ENCODE measurements at regions not wholly inside any gene's neighbourhood (a gene's known extent, or its start where the extent isn't known, plus 50 kb on each side); places are given as distances from the start of the nearest gene placed in this dataset.
"Not testable (repeated sequence)": the region's sequence is repeated elsewhere in the genome, so short reads cannot be mapped to it uniquely, and the experiment has no call there.

- no peak for DNase-seq
Observed at GRCh38 chr6:1445650-1446330, 56.4 kb downstream of the FOXF2 start.

GRCh38 chr6:1449896-1450295 is 60.5 kb downstream of the FOXF2 start:
- DNase-seq = no peak

DNA sequence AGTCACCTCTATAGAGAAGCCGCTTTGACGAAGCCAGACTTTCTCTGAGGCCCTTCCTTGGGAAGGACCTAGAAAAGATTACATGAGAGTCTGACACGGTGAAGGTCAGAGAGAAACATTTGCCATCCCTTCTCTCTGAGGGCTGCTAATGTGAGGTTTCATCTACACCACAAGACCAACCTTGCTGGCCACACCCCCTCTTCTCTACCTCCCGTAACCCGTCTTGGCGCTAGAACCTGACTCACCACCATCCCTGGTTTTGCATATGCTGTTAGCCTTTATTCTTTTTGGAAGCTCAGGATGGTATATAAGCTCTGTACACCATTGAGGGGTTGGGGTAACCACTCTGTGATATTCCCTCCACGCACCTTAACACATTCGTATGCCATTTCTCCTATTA is 63.6 kb downstream of the FOXF2 start:
- DNase-seq = no peak

DNA sequence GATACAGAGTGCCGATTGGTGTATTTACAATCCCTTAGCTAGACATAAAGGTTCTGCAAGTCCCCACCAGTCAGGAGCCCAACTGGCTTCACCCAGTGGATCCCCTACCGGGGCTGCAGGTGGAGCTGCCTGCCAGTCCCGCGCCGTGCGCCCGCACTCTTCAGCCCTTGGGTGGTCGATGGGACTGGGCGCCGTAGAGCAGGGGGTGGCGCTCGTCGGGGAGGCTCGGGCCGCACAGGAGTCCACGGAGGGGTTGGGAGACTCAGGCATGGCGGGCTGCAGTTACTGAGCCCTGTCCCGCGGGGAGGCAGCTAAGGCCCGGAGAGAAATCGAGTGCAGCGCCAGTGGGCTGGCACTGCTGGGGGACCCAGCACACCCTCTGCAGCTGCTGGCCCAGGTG is 67.4 kb downstream of the FOXF2 start:
- not testable (repeated sequence) for DNase-seq

GRCh38 chr6:1461207-1461606 is 71.8 kb downstream of the FOXF2 start:
- no peak for DNase-seq

- DNase-seq = no peak
Observed at GRCh38 chr6:1461736-1462135, 72.4 kb downstream of the FOXF2 start.

DNA sequence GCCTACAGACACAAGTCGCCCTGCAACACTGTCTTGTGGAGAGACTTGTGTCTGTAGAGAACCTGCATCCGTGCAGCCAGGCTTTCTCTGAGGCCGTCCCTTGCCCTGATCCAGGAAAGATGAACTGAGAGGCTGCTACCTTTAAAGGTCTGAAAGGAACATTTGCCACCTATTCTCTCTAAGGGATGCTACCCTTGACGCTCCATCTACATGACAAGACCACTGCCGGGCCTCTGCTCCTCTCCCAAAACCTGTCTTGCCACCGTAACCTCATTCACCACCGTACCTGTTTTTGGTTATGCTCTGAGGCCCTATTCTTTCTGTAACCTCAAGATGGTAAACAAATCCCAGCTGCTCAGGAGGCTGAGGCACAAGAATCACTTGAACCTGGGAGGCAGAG is 73.9 kb downstream of the FOXF2 start:
- no peak for DNase-seq

DNA sequence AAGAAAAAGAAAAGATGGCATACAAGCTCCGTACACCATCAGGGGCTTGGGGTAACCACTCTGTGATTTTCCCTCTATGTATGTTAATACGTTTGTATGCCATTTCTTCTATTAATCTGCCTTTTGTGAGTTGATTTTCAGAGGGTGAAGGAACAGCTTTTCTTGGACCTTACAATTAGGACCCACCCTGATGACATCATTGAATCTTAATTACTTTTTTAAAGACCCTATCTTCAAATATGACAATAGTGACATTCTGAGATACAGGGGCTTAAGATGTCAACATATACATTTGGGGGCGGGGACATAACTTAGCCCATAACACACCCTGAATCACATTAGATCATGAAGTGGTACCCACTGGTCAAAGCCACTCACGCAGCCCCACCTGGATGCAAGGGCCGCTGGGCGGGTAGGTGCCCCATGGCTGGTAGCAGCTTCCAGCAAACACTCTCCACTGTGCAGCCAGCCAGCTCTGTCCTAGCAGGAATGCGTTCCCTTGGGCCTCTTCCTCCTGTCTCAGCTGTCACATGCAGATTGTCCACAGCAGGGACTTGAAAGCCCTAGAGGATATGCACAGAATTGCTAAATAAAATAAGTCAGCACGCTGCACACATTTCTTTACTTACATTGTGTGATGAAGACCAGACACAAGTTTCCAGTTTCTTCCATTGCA is 74.5 kb downstream of the FOXF2 start:
- no peak for DNase-seq

GRCh38 chr6:1464781-1465370 is 75.5 kb downstream of the FOXF2 start:
- no peak for DNase-seq

DNA sequence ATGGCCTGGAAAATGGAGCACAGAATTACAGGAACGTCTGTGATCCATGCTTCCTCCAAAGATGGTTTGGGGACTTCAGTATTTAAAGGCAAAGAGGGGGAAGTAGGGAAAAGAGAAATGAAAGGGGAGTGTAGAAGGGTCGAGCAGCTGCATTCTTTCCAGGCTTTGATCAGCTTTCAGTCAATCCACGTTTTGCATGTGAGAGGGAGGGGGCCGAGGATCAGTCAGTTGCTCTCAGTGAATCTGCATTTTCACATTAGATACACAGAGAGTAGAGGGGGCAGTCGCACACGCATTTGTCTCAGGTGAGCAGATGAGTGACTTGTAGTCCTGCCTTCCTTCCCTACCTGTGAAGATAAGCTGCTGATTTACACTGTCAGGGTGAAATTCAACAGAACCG is 78.8 kb downstream of the FOXF2 start:
- no peak for DNase-seq

GRCh38 chr6:1470040-1470439 is 80.7 kb downstream of the FOXF2 start:
- DNase-seq = no peak

- DNase-seq = no peak
Observed at GRCh38 chr6:1472643-1473042, 83.3 kb downstream of the FOXF2 start.

DNA sequence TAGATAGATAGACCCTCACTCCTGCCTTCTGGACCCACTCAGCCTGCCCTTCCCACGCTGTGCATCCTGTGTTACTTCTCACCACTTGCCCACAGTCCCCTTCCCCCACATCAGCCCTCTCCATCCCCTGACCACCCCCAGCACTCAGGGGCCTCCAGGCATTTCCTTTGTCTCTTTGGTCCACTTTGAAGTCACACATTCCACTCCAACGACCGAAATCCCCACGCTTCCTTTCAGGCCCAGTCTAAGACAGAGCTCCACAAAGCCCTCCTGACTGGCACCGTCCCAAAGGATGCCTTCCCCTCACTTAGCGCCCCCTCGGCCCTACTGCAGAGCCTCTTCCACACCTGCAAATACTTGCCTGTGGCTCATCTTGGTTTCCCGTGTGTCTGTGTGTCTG is 83.8 kb downstream of the FOXF2 start:
- DNase-seq = no peak

DNA sequence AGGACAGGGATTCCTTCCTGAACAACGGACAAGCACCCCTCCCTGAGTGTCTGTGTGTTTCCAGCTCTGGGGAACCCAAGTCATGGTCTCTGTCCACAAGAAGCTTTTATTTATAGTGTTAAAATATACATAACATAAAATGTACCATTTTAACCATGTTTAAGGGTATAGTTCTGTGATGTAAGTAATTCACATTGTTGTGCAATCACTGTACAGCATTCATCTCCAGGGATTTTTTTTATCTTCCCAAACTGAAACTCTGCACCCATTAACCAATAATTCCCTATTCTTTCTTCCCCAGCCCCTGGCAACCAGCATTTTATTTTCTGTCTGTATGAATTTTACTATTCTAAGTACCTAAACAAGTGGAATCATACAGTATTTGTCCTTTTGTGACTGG is 84.2 kb downstream of the FOXF2 start:
- no peak for DNase-seq

DNA sequence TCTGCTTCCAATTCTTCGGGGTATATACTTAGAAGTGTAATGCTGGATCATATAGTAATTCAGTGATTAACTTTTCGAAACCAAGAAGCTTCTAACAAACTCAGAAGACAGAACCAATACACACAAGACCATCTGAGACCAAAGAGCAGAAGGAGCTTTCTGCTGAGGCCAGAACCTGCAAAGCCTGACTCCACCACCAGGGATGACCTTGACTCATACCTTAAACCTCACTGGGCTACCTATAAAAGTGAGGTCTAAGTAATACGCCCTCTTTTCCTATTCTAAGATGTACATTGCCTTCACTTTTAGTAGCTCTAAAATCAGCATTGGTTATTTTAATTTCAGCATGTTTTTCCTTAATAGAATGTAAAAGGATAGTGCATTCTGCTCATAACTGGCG is 84.8 kb downstream of the FOXF2 start:
- DNase-seq = no peak

DNA sequence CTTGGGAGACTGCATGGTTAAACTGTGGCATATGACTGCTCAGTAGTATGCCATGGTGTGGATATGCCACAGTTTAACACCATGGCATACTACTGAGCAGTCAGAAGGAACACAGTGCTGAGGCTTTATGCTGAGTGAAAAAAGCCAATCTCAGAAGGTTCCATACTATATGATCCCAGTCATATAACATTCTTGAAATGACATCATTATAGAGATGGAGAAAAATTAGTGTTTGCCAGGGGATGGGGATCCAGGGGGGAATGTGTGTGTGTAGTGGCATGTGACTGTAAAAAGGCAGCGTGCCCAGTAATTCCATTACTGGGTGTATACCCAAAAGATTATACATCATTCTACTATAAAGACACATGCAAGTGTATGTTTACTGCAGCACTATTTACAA is 85.8 kb downstream of the FOXF2 start:
- no peak for DNase-seq

DNA sequence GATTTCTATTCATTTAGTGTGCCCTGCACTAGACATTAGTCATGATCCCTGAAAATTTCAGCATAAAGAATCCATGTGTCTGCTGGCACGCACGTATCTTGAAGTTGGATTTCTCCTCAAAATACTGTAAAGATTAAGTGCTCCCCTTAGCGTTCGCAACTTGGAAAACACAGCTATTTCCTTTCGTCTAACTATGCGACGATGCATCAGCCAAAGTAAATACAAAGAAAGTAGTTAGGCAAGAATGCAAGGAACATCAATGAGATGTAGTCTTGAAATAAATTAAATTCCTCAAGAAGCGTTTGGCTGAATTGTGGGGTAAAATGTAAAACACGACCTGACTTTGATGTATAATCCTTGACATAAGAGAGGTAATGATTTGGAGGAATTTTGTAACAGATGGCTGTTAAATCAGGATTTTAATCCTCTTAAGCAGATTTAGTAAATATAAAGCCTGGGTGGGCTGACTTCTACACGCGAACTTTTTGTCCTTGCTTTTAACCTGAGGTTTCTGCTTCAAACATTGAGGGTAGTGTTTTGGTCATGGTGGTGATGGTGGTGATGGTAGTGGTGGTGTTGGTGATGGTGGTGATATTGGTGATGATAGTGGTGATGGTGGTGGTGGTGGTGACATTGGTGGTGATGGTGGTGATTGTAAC is 88.2 kb downstream of the FOXF2 start:
- no peak for DNase-seq

GRCh38 chr6:1478163-1478826 is 88.9 kb downstream of the FOXF2 start:
- DNase-seq = not testable (repeated sequence)

GRCh38 chr6:1479095-1479494 is 89.7 kb downstream of the FOXF2 start:
- DNase-seq = no peak

DNA sequence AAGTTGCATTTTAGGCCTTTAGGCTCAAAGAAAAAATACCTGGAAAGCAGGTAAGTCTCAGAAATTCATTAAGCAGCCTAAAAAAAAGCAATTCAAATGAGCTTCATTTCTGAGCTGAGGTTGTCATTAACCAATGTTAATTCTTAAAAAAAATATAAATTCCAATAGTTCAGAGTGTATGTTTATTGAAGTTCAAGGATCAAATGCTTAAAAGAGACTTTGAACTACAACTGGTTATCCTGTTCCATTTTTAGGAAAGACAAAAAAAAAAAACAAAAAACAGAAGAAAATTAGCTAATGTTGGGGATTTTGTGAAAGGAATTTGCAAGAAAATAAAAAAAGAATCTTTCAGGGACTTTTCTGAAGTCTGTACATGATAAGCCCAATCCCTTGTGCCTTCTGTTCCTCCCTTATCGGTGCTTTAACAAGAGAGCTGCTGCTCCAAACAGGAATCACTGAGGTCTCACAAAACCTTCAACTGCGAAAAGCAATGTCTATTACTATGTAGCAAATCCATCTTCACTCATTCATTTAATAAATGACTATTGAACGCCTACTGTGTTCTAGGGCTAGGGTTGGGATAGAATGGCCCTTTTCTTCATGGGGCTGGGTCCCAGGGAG is 90.3 kb downstream of the FOXF2 start:
- no peak for DNase-seq

DNA sequence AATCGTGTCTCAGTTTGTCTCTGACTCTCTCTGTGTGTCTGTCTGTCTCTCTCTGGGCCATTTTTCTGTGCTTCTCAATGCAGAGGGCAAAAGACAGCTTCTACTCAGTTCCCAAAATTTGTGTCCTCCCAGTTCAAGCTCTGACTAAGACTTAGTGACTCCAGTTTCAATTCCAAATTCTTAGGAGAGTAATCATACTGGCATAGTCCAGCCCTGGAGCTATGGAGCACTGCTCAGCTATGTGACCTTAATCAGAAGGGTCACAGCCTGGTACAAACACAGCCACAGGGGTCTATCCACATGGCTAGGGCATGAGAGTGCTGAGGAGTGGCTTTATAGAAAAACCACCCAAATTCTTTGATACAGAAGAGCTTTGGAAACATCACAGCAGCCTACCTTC is 91.9 kb downstream of the FOXF2 start:
- DNase-seq = no peak

DNA sequence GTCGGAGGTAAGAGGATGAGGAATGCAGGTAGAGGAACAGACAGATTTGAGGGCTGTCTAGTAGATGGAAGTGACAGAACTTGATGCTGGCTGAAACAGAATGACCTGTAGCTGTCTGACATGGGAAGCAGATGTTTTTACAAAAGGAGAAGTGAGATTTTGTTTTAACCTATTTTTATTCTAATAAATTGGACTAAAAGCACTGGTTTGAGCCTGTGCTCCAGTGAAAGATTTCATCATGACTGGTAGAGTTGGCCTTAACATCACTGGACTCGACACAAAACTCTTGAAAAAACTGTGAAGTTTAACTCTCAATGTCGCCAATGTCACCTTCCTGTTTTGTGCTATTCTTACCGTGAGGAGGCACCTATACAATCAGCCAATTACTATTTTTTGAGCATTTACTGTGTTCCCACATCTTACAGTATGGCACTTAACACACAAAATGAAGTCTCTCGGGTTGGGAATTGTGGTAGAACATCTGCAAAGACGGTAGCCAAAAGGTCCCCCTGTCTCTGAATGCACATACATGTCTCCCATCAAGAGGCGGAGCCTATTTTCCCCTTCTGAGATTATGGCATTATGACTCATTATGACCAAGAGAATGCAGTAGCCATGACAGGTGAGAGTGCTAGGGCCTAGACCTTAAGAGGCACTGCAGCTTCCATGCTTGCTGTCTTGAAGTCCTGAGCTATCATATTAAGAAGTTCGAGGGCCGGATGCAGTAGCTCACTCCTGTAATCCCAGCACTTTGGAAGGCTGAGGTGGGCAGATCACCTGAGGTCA is 93.2 kb downstream of the FOXF2 start:
- DNase-seq = no peak
